AG04449 (cell line): ENCODE measurements at regions not wholly inside any gene's neighbourhood (a gene's known extent, or its start where the extent isn't known, plus 50 kb on each side); places are given as distances from the start of the nearest gene placed in this dataset.

ENCODE experiments used
- CTCF ChIA-PET: fragments of 350-600 bp; formaldehyde crosslinking; extraction: SDS; loops from one replicate; lab custom pipeline; 2021; ENCODE audit warnings: antibody characterized with exemption; lab: Yijun Ruan, JAX
- POLR2A ChIA-PET: fragments of 400-600, 350-600 bp; formaldehyde crosslinking; extraction: SDS; loops from one replicate; lab custom pipeline; 2020; ENCODE audit warnings: antibody characterized with exemption, inconsistent platforms; lab: Yijun Ruan, JAX
- DNase-seq: peaks from one replicate; pipeline ENCODE4 v3.0.0-alpha.2; 2010; ENCODE audit warnings: low read depth, low spot score
- H3K4me3 ChIP-seq: 2 replicates; pipeline ENCODE4 v1.5.1; 2011; ENCODE audit warnings: low read depth, mild to moderate bottlenecking, control low read depth, low read length
- CTCF ChIP-seq: IDR thresholded peaks from one replicate; pipeline ENCODE4 v1.5.1; 2011; ENCODE audit warnings: mild to moderate bottlenecking, moderate library complexity, low read length, control low read depth, inconsistent platforms; ENCODE audit not compliant: insufficient read depth; ENCODE audit errors: missing control alignments

GRCh38 chr16:51408357-51408756, 257.3 kb upstream of the SALL1 start:
- ChIA-PET CTCF (no interaction called here), POLR2A (no interaction called here)
- no peak for TF ChIP-seq CTCF
- no peak overlapping the region for H3K4me3 ChIP-seq
- DNase-seq, result no peak

GRCh38 chr16:51407921-51408320, 256.9 kb upstream of the SALL1 start:
- H3K4me3 ChIP-seq, result no peak overlapping the region
- ChIA-PET POLR2A (no interaction called here), CTCF (no interaction called here)
- no peak for DNase-seq
- TF ChIP-seq CTCF, result no peak

- ChIA-PET POLR2A (no interaction called here), CTCF (no interaction called here)
- no peak for TF ChIP-seq CTCF
- no peak overlapping the region for H3K4me3 ChIP-seq
- DNase-seq, result no peak
Measured at GRCh38 chr16:51407199-51407598, 256.1 kb upstream of the SALL1 start.

GRCh38 chr16:51405361-51405760, 254.3 kb upstream of the SALL1 start:
- no peak for TF ChIP-seq CTCF
- POLR2A ChIA-PET, result no interaction called here
- CTCF ChIA-PET, result no interaction called here
- no peak for DNase-seq
- no peak overlapping the region for H3K4me3 ChIP-seq

- DNase-seq, result no peak
- TF ChIP-seq CTCF, result no peak
- POLR2A ChIA-PET, result no interaction called here
- CTCF ChIA-PET, result no interaction called here
- no peak overlapping the region for H3K4me3 ChIP-seq
Measured at GRCh38 chr16:51404386-51404785, 253.3 kb upstream of the SALL1 start.

GRCh38 chr16:51402785-51403184, 251.7 kb upstream of the SALL1 start:
- TF ChIP-seq CTCF, result no peak
- CTCF ChIA-PET, result interaction anchor here (0.7 kb wide), 1 partner anchor 28 kb away, joined by 3 read pairs; no protein-coding TSS in a partner anchor
- POLR2A ChIA-PET, result no interaction called here
- H3K4me3 ChIP-seq, result no peak overlapping the region
- no peak for DNase-seq
